ENCODE measurements at regions not wholly inside any gene's neighbourhood (a gene's known extent, or its start where the extent isn't known, plus 50 kb on each side); places are given as distances from the start of the nearest gene placed in this dataset.

- Histone ChIP-seq H3K4me1 (ENCODE audit: control insufficient read depth in 2 of 3, insufficient read depth in 2 of 3, low read depth in 1 of 3, low read length in 3 of 3) (no peaks in the 10 kb centered on the region), H3K27ac (ENCODE audit: low read depth in 2 of 2, low read length in 2 of 2) (no peak overlapping the region), H3K9me3 (ENCODE audit: control insufficient read depth in 2 of 3, insufficient read depth in 1 of 3, low read length in 3 of 3) (no peaks in the 10 kb centered on the region), H3K9ac (ENCODE audit: low read length in 3 of 3) (no peak overlapping the region), H3K27me3 (ENCODE audit: control insufficient read depth, insufficient read depth, low read length) (no peaks in the 10 kb centered on the region), H3K4me3 (ENCODE audit: low read length in 3 of 3) (no peak overlapping the region), H3K36me3 (ENCODE audit: control insufficient read depth in 2 of 3, insufficient read depth in 3 of 3, low read length in 3 of 3) (no peaks in the 10 kb centered on the region)
- DNase-seq = peak in 4 of 5 donors; percentile 33 to 57 (median 41)
- TF ChIP-seq, protein P1, sequence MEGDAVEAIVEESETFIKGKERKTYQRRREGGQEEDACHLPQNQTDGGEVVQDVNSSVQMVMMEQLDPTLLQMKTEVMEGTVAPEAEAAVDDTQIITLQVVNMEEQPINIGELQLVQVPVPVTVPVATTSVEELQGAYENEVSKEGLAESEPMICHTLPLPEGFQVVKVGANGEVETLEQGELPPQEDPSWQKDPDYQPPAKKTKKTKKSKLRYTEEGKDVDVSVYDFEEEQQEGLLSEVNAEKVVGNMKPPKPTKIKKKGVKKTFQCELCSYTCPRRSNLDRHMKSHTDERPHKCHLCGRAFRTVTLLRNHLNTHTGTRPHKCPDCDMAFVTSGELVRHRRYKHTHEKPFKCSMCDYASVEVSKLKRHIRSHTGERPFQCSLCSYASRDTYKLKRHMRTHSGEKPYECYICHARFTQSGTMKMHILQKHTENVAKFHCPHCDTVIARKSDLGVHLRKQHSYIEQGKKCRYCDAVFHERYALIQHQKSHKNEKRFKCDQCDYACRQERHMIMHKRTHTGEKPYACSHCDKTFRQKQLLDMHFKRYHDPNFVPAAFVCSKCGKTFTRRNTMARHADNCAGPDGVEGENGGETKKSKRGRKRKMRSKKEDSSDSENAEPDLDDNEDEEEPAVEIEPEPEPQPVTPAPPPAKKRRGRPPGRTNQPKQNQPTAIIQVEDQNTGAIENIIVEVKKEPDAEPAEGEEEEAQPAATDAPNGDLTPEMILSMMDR (IDR thresholded peaks at IDR 0.05; ENCODE audit: borderline replicate concordance, extremely low read depth, insufficient read depth) = no peak
- no peak for FAIRE-seq
- intact Hi-C loops (cut with DNase I) = no loop called here
Observed at GRCh38 chr10:89853781-89854191, 152.4 kb downstream of the KIF20B start.

DNA sequence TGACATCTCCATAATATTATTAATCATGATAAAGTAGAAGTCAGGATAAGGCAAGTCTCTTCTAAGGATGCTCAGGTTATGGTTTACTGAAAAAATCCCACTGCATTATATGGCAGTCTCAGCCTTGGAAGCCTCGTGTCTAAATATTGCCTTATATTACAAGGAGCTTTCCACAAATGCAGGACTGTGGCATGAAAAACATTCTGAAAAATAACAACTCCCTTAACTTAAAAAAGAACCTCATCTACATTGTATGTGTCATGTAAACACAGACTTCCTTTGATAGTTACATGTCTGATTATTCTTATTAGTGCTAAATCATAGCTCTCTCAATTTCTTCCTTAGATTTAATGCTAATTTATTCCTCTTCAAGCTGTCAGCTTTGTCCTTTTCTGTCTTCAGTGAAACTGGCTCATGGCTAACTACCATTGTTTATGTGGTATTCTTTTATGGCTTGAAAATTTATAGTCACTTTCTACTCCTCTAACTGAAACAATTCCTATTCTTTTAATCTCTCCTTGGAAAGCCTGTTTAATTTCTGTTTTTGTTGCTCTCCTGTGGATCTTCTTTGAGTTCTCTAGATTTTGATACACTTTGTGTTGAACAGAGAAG lies 156.1 kb downstream of the KIF20B start:
- FAIRE-seq = no peak
- no peaks in the 10 kb centered on the region for H3K4me1 ChIP-seq (ENCODE audit: control insufficient read depth in 2 of 3, insufficient read depth in 2 of 3, low read depth in 1 of 3, low read length in 3 of 3)
- H3K27ac ChIP-seq (ENCODE audit: low read depth in 2 of 2, low read length in 2 of 2) = no peak overlapping the region
- no peak overlapping the region for H3K4me3 ChIP-seq (ENCODE audit: low read length in 3 of 3)
- H3K36me3 ChIP-seq (ENCODE audit: control insufficient read depth in 2 of 3, insufficient read depth in 3 of 3, low read length in 3 of 3) = no peaks in the 10 kb centered on the region
- TF ChIP-seq, protein P1 (IDR thresholded peaks at IDR 0.05; ENCODE audit: borderline replicate concordance, extremely low read depth, insufficient read depth) = no peak
- intact Hi-C loops (cut with DNase I) = no loop called here
- no peak for DNase-seq
- no peaks in the 10 kb centered on the region for H3K9me3 ChIP-seq (ENCODE audit: control insufficient read depth in 2 of 3, insufficient read depth in 1 of 3, low read length in 3 of 3)
- no peak overlapping the region for H3K9ac ChIP-seq (ENCODE audit: low read length in 3 of 3)
- no peaks in the 10 kb centered on the region for H3K27me3 ChIP-seq (ENCODE audit: control insufficient read depth, insufficient read depth, low read length)

DNA sequence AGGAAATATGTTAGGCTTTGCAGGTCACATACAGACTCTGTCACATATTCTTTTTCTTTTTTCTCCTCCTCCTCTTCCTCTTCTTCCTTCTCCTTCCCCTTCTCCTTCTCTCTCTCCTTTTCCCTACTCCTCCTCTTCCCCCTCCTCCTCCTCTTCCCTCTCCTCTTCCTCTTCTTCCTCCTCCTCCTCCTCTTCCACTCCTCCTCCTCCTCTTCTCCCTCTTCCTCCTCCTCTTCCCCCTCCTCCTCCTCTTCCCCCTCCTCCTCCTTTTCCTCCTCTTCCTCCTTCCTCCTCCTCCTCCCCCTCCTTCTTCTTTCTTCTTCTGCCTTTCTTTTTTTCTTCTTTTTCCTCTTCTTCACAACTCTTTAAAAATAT lies 159.8 kb downstream of the KIF20B start:
- peak overlapping the region in 2 of 3 donors; percentile 47 to 59 for H3K4me3 ChIP-seq (ENCODE audit: low read length in 3 of 3)

More for the DNA sequence above, 159.8 kb downstream of the KIF20B start:
- TF ChIP-seq, protein P1 (IDR thresholded peaks at IDR 0.05; ENCODE audit: borderline replicate concordance, extremely low read depth, insufficient read depth) = no peak
- Histone ChIP-seq H3K27me3 (ENCODE audit: control insufficient read depth, insufficient read depth, low read length) (no peaks in the 10 kb centered on the region), H3K9me3 (ENCODE audit: control insufficient read depth in 2 of 3, insufficient read depth in 1 of 3, low read length in 3 of 3) (no peaks in the 10 kb centered on the region), H3K4me1 (ENCODE audit: control insufficient read depth in 2 of 3, insufficient read depth in 2 of 3, low read depth in 1 of 3, low read length in 3 of 3) (no peaks in the 10 kb centered on the region), H3K36me3 (ENCODE audit: control insufficient read depth in 2 of 3, insufficient read depth in 3 of 3, low read length in 3 of 3) (no peaks in the 10 kb centered on the region), H3K9ac (ENCODE audit: low read length in 3 of 3) (no peak overlapping the region), H3K27ac (ENCODE audit: low read depth in 2 of 2, low read length in 2 of 2) (no peak overlapping the region)
- FAIRE-seq = no peak
- intact Hi-C loops (cut with DNase I) = no loop called here
- DNase-seq = no peak

All from kidney (tissue), 13 donors.